ENCODE measurements at regions not wholly inside any gene's neighbourhood (a gene's known extent, or its start where the extent isn't known, plus 50 kb on each side); places are given as distances from the start of the nearest gene placed in this dataset.

DNA sequence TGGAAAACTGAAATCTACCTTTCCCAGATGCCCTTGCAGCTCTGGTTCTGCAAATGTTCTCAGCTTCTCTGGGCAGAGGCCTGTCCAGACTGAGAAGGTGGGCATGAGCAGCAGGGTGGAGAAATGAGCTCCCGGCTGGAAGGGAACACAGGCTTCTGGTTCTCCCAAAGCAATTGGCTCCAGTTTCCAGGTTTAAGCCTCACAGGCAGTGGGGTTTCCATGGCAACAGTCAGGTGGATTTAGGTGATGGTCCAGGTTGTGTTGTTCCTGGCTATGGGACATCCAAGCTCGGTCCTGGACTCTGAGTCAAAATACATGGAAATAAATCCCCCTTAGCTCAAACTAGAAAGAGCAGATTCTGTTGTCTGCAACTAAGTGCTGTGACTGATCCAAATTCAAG, 94.6 kb upstream of the IQSEC1 start:
- Histone ChIP-seq H3K36me3 (ENCODE audit: insufficient read depth, low read length) (no peaks in the 10 kb centered on the region), H3K27me3 (ENCODE audit: control insufficient read depth in 1 of 2, insufficient read depth in 2 of 2, low read length in 2 of 2) (no peaks in the 10 kb centered on the region), H3K4me1 (ENCODE audit: insufficient read depth, low read length) (no peaks in the 10 kb centered on the region), H3K9me3 (ENCODE audit: control insufficient read depth in 1 of 2, insufficient read depth in 1 of 2, low read length in 2 of 2) (peaks cover 0 to 6% of the 10 kb centered on the region in 2 experiments), H3K27ac (ENCODE audit: low read depth in 1 of 2, low read length in 2 of 2) (no peak overlapping the region), H3K4me3 (ENCODE audit: low read length) (no peak overlapping the region)
- Mint-ChIP-seq H3K27ac (no peak overlapping the region), H3K9me3 (no peaks in the 10 kb centered on the region), H3K4me3 (no peak overlapping the region), H3K36me3 (ENCODE audit: low read depth) (no peaks in the 10 kb centered on the region), H3K27me3 (no peaks in the 10 kb centered on the region), H3K4me1 (ENCODE audit: low read depth) (no peaks in the 10 kb centered on the region)
- DNase-seq (no peak), ATAC-seq (ENCODE audit: poor library complexity) (no peak)
- TF ChIP-seq, protein P1, sequence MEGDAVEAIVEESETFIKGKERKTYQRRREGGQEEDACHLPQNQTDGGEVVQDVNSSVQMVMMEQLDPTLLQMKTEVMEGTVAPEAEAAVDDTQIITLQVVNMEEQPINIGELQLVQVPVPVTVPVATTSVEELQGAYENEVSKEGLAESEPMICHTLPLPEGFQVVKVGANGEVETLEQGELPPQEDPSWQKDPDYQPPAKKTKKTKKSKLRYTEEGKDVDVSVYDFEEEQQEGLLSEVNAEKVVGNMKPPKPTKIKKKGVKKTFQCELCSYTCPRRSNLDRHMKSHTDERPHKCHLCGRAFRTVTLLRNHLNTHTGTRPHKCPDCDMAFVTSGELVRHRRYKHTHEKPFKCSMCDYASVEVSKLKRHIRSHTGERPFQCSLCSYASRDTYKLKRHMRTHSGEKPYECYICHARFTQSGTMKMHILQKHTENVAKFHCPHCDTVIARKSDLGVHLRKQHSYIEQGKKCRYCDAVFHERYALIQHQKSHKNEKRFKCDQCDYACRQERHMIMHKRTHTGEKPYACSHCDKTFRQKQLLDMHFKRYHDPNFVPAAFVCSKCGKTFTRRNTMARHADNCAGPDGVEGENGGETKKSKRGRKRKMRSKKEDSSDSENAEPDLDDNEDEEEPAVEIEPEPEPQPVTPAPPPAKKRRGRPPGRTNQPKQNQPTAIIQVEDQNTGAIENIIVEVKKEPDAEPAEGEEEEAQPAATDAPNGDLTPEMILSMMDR (IDR thresholded peaks at IDR 0.05), result no peak
- CTCF ChIA-PET, result no interaction called here
- POLR2A ChIA-PET, result no interaction called here
- intact Hi-C loops (cut with DNase I, micrococcal nuclease), result no loop called here

DNA sequence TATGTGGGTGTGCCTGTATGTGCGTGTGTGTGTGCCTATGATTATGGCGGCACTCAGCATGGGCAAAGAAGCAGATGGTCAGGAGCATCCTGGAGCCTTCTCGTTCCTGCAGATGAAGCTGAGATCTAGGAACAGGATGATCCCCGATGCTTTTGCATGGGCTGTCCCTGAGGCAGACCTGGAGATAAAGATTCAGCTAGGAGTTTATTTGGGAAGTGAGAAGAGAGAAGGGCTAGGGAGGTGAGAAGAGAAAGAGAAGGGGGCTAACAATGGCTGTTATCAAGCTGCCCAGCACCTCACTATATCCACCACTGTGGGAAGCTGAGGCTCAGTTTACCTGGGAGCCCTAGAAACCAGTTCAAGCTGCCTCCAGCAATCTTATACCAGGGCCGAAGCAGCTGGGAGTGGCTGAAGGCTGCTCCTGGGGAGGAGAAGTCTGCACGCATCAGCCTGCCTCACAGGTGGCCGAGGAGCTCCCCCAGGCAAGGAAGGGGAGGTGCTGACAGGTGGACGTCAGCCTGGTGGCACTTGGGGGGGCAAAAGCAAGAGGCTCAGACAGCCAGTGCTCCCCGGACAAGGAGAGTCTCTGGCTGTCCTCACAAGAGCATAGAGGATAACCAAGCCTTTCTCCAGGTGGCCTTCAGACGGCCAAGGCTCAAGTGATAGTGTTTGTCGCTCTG, 94.0 kb upstream of the IQSEC1 start:
- Mint-ChIP-seq H3K27me3 (no peaks in the 10 kb centered on the region), H3K27ac (no peak overlapping the region), H3K9me3 (no peaks in the 10 kb centered on the region), H3K4me1 (ENCODE audit: low read depth) (no peaks in the 10 kb centered on the region), H3K4me3 (no peak overlapping the region), H3K36me3 (ENCODE audit: low read depth) (no peaks in the 10 kb centered on the region)
- intact Hi-C loops (cut with DNase I, micrococcal nuclease), result no loop called here
- Histone ChIP-seq H3K27ac (ENCODE audit: low read depth in 1 of 2, low read length in 2 of 2) (no peak overlapping the region), H3K9me3 (ENCODE audit: control insufficient read depth in 1 of 2, insufficient read depth in 1 of 2, low read length in 2 of 2) (peaks cover 0 to 6% of the 10 kb centered on the region in 2 experiments), H3K4me1 (ENCODE audit: insufficient read depth, low read length) (no peaks in the 10 kb centered on the region), H3K36me3 (ENCODE audit: insufficient read depth, low read length) (no peaks in the 10 kb centered on the region), H3K27me3 (ENCODE audit: control insufficient read depth in 1 of 2, insufficient read depth in 2 of 2, low read length in 2 of 2) (no peaks in the 10 kb centered on the region), H3K4me3 (ENCODE audit: low read length) (no peak overlapping the region)
- TF ChIP-seq, protein P1 (IDR thresholded peaks at IDR 0.05), result no peak
- POLR2A ChIA-PET, result no interaction called here
- CTCF ChIA-PET, result no interaction called here
- DNase-seq, result no peak
- no peak for ATAC-seq (ENCODE audit: poor library complexity)

GRCh38 chr3:13166243-13167063, 93.2 kb upstream of the IQSEC1 start:
- H3K27me3 ChIP-seq (ENCODE audit: control insufficient read depth in 1 of 2, insufficient read depth in 2 of 2, low read length in 2 of 2), result no peaks in the 10 kb centered on the region
- no peak for DNase-seq
- no peaks in the 10 kb centered on the region for H3K4me1 ChIP-seq (ENCODE audit: insufficient read depth, low read length)
- peaks cover 0 to 6% of the 10 kb centered on the region in 2 experiments for H3K9me3 ChIP-seq (ENCODE audit: control insufficient read depth in 1 of 2, insufficient read depth in 1 of 2, low read length in 2 of 2)
- no peak overlapping the region for H3K27ac Mint-ChIP-seq
- ChIA-PET POLR2A (no interaction called here), CTCF (no interaction called here)
- H3K27ac ChIP-seq (ENCODE audit: low read depth in 1 of 2, low read length in 2 of 2), result no peak overlapping the region
- no peak overlapping the region for H3K4me3 Mint-ChIP-seq
- TF ChIP-seq, protein P1 (IDR thresholded peaks at IDR 0.05), result no peak
- intact Hi-C loops (cut with DNase I, micrococcal nuclease), result no loop called here
- no peak for ATAC-seq (ENCODE audit: poor library complexity)
- no peak overlapping the region for H3K4me3 ChIP-seq (ENCODE audit: low read length)
- no peaks in the 10 kb centered on the region for H3K36me3 Mint-ChIP-seq (ENCODE audit: low read depth)
- H3K4me1 Mint-ChIP-seq (ENCODE audit: low read depth), result no peaks in the 10 kb centered on the region
- H3K36me3 ChIP-seq (ENCODE audit: insufficient read depth, low read length), result no peaks in the 10 kb centered on the region
- no peaks in the 10 kb centered on the region for H3K9me3 Mint-ChIP-seq
- H3K27me3 Mint-ChIP-seq, result no peaks in the 10 kb centered on the region
